Posterior cingulate gyrus (tissue), 11 donors: ENCODE measurements at regions not wholly inside any gene's neighbourhood (a gene's known extent, or its start where the extent isn't known, plus 50 kb on each side); places are given as distances from the start of the nearest gene placed in this dataset.
A peak's percentile ranks its signal among the peaks of the same experiment; 100 is the strongest.

Source experiments
- DNase-seq, 10 donors: peaks; one replicate each; pipeline versions ENCODE4 v3.0.0 to v3.0.0-alpha.2; 2020 to 2021; ENCODE audit warnings: mixed read lengths in 3 of 10
- intact Hi-C: fragments of 100-400 bp; cut with DNase I; formaldehyde crosslinking; loops from one replicate; pipeline ENCODE4 v1.15.1; 2023

DNA sequence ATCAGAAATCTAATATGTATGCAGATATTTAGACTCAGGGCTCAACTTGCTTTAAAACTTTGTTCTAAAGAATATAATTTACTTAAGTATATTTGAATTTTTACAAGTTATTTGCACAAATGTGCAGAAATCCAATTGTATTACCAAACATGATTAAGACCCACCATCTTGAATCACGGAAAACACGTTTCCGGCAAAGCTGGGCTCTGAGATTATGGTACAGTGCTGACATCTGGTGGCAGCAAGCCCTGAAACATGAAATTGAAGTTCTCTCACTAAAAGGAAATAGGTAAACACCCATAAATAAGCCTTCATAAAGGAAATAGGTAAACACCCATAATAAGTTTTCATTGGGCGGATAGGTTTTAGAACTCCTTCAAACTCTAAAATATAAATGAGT lies 98.3 kb upstream of the MAOA start:
- intact Hi-C loops: loop anchor here (5.0 to 10.0 kb wide), 3 partner anchors 203 to 1775 kb away; no protein-coding TSS in a partner anchor
- peak in 7 of 10 donors; percentile 12 to 85 (median 47) for DNase-seq

GRCh38 chrX:43559644-43560043 lies 96.5 kb upstream of the MAOA start:
- peak in 5 of 10 donors; percentile 14 to 76 (median 33) for DNase-seq
- intact Hi-C loops: loop anchor here (1.0 to 10.0 kb wide), 4 partner anchors 191 to 1777 kb away; no protein-coding TSS in a partner anchor

DNA sequence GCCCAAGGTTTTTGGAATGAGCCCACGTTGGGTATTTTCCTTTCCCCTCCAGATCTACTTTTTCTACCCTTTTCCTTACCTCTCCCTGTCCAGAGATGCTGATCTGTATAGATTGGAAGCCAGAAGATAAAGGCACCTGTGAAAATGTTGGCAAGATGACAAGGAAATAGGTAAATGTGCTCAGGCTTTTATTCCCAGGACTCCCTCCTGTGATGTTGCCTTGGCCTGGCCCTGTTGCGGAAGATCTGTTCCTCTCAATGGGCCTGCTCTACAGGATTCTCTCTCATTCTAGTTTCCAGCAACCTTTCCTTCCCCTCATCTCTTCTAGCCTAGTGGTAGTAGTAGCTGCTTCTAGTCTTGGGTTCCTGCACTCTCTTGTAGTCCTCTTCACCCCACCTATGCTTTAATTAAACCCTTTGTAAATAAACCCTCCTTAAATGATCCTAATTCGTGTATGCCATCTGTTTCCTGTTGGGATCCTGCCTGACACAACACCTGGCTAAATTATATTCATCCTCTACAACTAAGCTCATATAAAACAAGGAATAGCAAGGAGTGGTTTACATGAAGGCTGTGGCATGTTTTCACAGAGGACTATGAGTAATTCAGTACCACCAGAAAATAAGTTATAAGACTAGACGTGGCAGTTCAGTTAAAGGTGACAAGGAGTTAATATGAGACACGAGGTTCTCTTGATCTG lies 95.7 kb upstream of the MAOA start:
- intact Hi-C loops: loop anchor here (1.0 kb wide), 1 partner anchor 190 kb away; no protein-coding TSS in a partner anchor
- DNase-seq: no peak

DNA sequence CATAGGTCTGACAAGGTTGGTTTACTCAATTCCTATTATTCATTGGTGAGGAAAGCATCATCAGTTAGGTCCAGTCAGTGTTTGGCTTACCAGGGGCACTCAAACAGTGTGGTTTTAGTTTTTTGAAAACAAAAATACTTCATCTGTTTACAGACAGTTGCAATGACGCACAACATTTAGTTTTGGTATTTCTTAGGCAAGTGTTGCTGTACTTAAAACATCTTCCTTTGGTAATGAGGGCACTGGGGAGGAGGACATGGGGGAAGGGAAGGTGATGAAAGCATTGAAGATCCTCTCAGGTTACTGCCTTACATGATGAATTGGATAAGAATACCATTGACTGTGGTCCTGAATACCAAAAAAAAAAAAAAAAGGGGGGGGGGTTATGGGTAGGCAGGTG lies 93.7 kb upstream of the MAOA start:
- no peak for DNase-seq
- intact Hi-C loops: no loop called here

DNA sequence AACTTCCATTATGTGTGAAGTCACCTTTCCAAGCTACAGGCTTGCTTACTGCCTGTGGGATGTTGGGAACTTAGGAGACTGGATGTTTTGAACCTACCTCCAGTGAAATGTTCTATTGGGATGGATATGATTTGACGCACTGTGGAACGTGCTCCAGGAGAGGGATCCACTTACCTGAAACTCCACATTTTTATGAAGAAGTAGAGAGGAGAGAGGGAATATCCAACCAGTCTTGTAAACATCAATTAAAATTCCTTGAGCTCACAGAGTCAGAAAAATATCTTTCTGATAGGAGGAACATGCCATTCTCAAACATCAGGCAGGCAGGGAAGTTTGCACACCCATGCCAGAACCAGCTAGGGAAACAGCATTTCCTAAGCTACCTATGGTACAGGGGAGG lies 91.1 kb upstream of the MAOA start:
- DNase-seq: no peak
- intact Hi-C loops: no loop called here

DNA sequence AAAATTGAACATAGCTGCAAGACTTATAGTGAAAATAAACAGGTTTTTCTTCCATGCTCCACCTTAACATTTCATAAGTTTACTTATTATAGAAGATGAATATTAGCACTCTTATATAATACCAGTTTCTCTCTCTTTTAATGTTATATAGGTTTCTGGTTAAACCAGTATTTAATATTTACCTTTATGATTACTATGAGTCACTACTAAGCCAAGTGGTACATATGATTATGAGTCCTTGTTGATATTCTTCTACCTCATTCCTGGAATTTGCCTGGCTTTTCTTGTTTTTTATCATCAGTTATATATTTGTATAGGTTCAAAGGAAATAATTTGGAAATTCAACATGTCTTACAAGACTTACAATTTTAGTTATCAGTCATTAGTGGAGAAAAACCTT lies 89.9 kb upstream of the MAOA start:
- intact Hi-C loops: no loop called here
- no peak for DNase-seq

DNA sequence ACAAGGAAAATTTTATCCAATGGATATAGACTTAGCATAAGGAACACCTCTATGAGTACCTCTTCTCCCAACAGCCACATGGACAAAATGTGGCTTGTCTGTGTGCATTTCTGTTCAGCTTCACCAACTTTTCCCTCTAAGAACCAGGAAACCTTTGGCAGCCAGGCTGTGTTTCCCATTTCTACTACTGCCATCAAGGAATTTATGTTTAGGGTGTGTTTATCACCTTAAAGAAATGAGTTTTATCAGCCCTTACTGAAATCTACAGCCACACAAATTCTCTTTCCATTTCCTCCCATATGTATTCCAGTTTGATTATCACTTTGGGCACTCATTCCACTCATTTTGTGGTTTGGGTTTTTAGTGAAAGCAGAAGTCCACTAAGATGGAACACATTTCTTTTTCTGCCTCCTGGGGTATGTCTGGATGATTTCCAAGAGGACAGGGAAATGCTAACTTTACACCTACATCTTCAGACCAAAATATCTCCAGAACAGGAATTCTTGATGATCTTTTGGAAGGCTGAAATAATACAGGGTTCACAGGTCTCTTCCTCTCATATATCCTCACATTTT lies 82.6 kb upstream of the MAOA start:
- intact Hi-C loops: no loop called here
- no peak for DNase-seq

GRCh38 chrX:43580621-43581020 lies 75.5 kb upstream of the MAOA start:
- no peak for DNase-seq
- intact Hi-C loops: no loop called here

GRCh38 chrX:43581167-43581566 lies 74.9 kb upstream of the MAOA start:
- intact Hi-C loops: no loop called here
- no peak for DNase-seq

- intact Hi-C loops: no loop called here
- no peak for DNase-seq
These were observed 74.1 kb upstream of the MAOA start for GRCh38 chrX:43581888-43582539.

DNA sequence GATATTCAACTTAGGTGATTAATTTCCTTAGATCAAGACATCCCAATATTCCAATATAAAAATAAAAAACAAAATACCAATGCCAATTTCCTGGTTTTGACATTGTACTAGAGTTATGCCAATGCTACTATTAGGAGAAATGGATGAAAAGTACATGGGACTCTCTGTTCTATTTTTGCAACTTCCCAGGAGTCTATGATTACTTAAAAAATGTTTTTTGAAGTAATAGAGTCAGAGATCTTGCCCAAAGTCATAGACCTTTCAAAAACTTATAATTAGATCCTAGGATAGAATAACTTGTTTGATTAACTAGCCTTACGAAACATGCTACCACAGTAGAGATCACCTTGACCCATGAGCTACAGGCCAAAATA lies 73.6 kb upstream of the MAOA start:
- intact Hi-C loops: no loop called here

GRCh38 chrX:43585922-43586321 lies 70.2 kb upstream of the MAOA start:
- intact Hi-C loops: no loop called here
- DNase-seq: no peak

More for the DNA sequence above, 73.6 kb upstream of the MAOA start:
- DNase-seq: no peak

- no peak for DNase-seq
- intact Hi-C loops: no loop called here
These were observed 69.3 kb upstream of the MAOA start for GRCh38 chrX:43586830-43587229.

DNA sequence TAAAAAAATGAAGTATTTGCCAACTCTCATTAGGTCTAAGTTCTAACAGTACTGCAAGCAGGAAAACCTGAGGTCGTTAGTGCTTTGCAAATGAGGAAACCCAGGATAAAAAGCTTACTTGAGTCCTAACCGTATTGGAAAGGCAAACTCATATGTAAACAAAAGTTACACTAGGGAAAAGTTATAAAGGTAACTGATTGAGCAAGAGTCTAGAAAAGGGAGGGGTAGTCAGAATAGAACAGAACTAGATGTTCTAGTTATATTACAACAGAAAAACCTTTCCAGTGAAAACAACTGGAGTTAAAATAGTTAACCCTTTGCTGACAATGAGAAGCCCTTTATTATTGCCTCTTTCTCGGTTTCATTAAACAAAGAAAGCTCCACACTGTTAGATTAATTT lies 66.4 kb upstream of the MAOA start:
- no peak for DNase-seq
- intact Hi-C loops: no loop called here

GRCh38 chrX:43590150-43590549 lies 65.9 kb upstream of the MAOA start:
- DNase-seq: no peak
- intact Hi-C loops: no loop called here

DNA sequence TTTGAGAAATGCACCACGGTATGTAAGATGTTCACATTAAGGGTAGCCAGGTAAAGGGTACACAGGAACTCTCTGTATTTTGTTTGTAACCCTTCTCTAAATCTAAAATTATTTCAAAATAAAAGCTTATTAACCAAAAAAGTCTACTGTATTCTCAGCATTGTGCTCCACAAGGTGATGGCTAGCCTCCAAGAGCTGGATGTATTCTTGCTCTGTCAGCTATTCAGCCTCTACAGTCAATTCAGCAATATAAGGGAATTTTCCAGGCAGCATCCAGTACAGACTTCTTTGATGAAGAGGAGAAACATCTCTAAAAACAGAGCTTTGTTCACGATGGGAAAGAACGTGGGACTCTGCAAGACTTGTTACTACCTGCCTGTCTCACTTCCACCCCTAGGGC lies 63.5 kb upstream of the MAOA start:
- no peak for DNase-seq
- intact Hi-C loops: no loop called here

- intact Hi-C loops: no loop called here
- DNase-seq: no peak
These were observed 60.2 kb upstream of the MAOA start for GRCh38 chrX:43595931-43596330.

GRCh38 chrX:43604753-43605152 lies 51.3 kb upstream of the MAOA start:
- DNase-seq: no peak
- intact Hi-C loops: no loop called here

GRCh38 chrX:43605351-43605750 lies 50.7 kb upstream of the MAOA start:
- no peak for DNase-seq
- intact Hi-C loops: no loop called here
